PFSK-1 (cell line): ENCODE measurements at regions not wholly inside any gene's neighbourhood (a gene's known extent, or its start where the extent isn't known, plus 50 kb on each side); places are given as distances from the start of the nearest gene placed in this dataset.

Source experiments
- POLR2AphosphoS5 ChIP-seq: IDR thresholded peaks from 2 replicates; pipeline ENCODE4 v1.6.1; 2012; ENCODE audit warnings: low read depth, mild to moderate bottlenecking, control low read depth, low read length, moderate library complexity
- REST ChIP-seq, 2 experiments: IDR thresholded peaks; 2 replicates each; pipeline versions ENCODE4 v1.6.1 to v1.8.0; 2011 to 2012; ENCODE audit warnings: low read depth in 2 of 2, low read length in 2 of 2, control low read depth in 1 of 2, inconsistent platforms in 1 of 2, mild to moderate bottlenecking in 1 of 2, moderate library complexity in 1 of 2; ENCODE audit not compliant: insufficient read depth in 1 of 2
- SIN3A ChIP-seq: IDR thresholded peaks from 2 replicates; pipeline ENCODE4 v1.6.1; 2012; ENCODE audit warnings: mild to moderate bottlenecking, low read length, moderate library complexity, borderline replicate concordance; ENCODE audit not compliant: insufficient read depth
- TAF1 ChIP-seq: IDR thresholded peaks from 2 replicates; pipeline ENCODE4 v1.6.1; 2012; ENCODE audit warnings: low read length, control low read depth, borderline replicate concordance; ENCODE audit not compliant: insufficient read depth

- TF ChIP-seq POLR2AphosphoS5 (no peak), TAF1 (no peak), SIN3A (no peak), REST (IDR thresholded peaks at IDR 0.05; ENCODE audit: insufficient read depth in 1 of 2, low read depth in 2 of 2, low read length in 2 of 2) (no peak)
These were observed 244.1 kb upstream of the ZC3H12C start for GRCh38 chr11:109849051-109849450.
